Gastrocnemius medialis (tissue), 4 donors: ENCODE measurements at regions not wholly inside any gene's neighbourhood (a gene's known extent, or its start where the extent isn't known, plus 50 kb on each side); places are given as distances from the start of the nearest gene placed in this dataset.

ENCODE experiments used
- POLR2A ChIP-seq, 2 donors: fragments of 450-650 bp; IDR thresholded peaks; one replicate each; pipeline ENCODE4 v1.6.1; 2017; ENCODE audit warnings: antibody characterized with exemption in 2 of 2, mild to moderate bottlenecking in 2 of 2, moderate library complexity in 2 of 2
- TF ChIP-seq, protein P1 (sequence below), 5 experiments: fragments of 450-650 bp in 3 of 5; fragments of 200-600 bp in 2 of 5; sonication (generic) in 2 of 5; IDR thresholded peaks in 4 of 5; conservative IDR thresholded peaks in 1 of 5; 1 replicate in 4 of 5; 2 replicates in 1 of 5; pipeline ENCODE4 v1.5.1; 2016 to 2019; ENCODE audit warnings: antibody characterized with exemption in 5 of 5, mild to moderate bottlenecking in 3 of 5, moderate library complexity in 3 of 5

DNA sequence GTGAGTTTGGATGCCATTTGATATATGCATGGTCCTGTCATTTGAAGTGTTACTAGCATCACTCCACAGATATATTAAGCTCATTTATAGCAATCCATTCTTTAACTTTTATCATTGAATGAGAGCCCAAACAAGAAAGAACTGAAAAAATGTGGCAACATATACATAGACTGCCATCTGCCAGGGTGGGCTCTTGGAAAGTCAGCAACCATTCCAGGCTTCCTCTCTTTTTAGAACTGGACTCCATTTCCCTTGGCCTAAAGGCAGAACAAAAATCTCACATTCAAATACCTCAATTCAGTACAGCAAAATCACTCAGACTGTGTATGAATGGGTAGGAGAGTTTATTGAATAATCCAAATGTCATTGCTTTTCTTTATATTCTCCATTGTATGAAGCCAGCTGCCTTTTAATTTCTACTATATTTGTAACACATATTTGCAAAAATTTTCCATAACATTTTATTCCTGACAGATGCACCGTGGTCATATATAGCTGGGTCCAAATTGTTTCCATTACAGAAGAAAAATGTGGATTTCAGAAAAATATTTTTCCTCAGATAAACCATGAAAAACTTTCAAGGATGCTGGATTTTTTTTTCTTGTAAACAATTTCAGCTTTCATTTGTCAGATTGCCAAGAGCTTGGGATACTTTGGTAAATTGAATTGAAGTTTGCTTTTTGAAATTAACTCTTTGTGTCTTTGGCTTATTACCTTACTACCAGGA lies 1252.3 kb upstream of the SEL1L start:
- TF ChIP-seq, protein P1, sequence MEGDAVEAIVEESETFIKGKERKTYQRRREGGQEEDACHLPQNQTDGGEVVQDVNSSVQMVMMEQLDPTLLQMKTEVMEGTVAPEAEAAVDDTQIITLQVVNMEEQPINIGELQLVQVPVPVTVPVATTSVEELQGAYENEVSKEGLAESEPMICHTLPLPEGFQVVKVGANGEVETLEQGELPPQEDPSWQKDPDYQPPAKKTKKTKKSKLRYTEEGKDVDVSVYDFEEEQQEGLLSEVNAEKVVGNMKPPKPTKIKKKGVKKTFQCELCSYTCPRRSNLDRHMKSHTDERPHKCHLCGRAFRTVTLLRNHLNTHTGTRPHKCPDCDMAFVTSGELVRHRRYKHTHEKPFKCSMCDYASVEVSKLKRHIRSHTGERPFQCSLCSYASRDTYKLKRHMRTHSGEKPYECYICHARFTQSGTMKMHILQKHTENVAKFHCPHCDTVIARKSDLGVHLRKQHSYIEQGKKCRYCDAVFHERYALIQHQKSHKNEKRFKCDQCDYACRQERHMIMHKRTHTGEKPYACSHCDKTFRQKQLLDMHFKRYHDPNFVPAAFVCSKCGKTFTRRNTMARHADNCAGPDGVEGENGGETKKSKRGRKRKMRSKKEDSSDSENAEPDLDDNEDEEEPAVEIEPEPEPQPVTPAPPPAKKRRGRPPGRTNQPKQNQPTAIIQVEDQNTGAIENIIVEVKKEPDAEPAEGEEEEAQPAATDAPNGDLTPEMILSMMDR (IDR thresholded peaks at IDR 0.05 in 4 of 5, conservative IDR thresholded peaks at IDR 0.05 in 1 of 5): no peak
- TF ChIP-seq POLR2A (IDR thresholded peaks at IDR 0.05): no peak
